GM21723 (cell line): ENCODE measurements at regions not wholly inside any gene's neighbourhood (a gene's known extent, or its start where the extent isn't known, plus 50 kb on each side); places are given as distances from the start of the nearest gene placed in this dataset.

Source experiments
- ATAC-seq: cut with Tn5 transposase; IDR thresholded peaks from one replicate; pipeline ENCODE4 v1.9.1; 2021; ENCODE audit warnings: mild to moderate bottlenecking, moderate library complexity; ENCODE audit not compliant: unreplicated experiment

DNA sequence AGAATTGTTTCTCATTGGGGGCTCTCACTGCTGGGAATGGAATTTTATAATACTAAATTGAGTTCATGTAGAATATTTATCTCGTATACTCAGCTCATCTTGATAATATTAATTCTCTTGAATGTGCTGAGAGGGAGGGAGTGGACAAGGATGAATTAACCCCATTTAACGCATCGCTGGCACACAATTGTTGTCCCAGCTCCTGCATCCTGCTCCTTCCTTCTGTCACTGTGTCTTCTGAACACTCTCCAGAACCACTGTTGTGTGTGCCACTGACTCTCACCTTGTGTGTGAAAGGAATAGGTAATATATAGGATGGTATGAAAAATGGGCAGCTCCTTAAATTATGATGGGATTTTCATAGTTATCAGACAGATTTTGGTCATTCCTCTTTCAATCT lies 267.3 kb downstream of the MTRR start:
- ATAC-seq, result no peak

DNA sequence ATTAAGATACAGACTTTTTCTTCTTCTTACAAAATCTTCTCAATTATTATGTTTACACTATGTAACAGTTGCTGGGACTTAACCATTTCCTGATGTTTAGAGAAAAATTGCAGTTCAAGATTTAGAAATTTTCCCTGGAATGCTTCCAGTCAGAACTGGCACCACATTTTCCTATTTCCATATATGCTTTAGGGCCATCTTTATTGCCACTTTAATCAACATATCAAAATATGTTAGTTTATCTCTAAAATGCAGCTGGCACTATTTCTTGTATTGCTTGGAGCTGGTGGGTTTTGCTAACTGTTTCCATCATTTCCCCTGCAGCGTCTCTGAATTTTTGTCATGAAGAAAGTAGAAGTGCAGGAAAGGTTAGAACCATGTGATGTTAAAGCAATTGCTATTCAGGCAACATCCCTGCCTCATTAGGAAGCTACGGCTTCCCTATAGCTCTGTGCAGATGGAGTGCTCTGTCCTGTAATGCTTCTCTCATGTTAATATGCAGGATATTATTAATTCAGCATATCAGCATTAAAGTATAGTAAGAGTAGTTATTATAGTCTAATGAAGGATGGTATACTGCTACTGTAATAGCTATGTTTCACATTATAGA lies 269.1 kb downstream of the MTRR start:
- no peak for ATAC-seq

DNA sequence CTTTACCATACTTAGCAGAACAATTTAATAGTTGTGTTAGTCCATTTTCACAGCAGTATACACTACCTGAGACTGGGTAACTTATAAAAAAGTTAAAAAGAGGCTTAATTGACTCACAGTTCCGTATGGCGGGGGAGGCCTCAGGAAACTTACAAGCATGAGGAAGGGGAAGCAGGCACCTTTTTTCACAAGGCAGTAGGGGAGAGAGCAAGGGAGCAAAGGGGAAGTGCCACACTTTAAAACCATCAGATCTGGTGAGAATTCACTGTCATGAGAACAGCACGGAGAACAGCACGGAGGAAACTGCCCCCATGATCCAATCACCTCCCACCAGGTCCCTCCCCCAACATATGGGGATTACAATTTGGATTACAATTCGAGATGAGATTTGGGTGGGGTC lies 269.9 kb downstream of the MTRR start:
- no peak for ATAC-seq

DNA sequence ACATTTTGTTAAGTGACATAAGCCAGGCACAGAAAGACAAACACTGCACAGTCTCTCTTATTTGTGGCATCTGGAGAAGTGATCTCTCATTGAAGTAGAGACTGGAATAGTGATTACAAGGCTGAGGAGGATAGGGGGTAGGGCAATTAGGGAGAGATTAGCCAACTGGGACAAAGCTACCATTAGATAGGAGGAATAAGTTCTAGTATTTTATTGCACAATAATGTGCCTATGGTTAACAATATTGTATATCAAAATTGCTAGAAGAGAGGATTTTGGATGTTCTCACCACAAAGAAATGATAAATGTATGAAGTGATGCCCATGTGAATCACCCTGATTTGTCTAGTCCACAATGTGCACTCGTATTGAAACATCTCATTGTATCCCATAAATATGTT lies 281.8 kb downstream of the MTRR start:
- ATAC-seq, result no peak

DNA sequence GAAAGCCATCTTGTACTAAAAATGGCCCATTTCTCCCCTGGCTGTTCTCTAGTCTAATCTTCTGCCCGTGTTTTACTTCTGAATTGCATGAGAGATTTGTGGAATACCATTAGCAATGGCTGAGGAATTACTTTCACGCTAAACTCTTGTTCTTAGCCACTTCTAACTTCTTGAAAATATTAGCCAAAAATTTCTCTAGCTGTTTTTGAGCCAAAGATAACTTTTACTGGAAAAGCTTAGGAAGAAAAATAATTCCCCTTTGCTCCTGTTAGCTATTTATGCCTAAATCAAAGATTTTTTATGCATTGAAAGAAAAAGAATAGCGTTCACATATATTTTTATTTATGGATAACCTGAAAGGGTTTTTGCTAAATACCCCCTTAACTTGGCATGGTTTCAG lies 287.8 kb downstream of the MTRR start:
- ATAC-seq, result no peak

DNA sequence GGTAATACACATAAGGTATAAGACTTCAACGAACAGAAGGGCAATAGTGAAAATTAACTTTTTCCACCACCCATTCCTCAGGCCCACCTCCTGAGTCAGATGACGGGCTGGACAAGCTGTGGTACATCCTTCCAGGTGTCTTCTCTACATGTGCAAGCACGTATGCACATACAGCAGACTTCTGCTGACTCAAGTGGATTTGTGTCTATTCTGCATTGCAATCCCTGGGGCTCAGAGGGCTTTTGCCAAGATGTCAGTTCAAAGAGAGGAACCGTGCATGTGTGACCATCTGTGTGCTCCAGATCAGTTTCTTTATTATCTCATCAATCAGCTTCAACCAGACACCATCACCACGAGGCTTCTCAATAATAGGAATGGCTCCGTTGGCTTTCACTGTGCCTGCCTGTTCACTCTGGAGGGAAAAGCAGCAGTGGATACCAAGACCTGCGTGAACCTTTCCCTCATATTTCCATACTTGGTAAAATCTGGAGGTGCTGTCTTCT lies 288.4 kb downstream of the MTRR start:
- ATAC-seq, result no peak

DNA sequence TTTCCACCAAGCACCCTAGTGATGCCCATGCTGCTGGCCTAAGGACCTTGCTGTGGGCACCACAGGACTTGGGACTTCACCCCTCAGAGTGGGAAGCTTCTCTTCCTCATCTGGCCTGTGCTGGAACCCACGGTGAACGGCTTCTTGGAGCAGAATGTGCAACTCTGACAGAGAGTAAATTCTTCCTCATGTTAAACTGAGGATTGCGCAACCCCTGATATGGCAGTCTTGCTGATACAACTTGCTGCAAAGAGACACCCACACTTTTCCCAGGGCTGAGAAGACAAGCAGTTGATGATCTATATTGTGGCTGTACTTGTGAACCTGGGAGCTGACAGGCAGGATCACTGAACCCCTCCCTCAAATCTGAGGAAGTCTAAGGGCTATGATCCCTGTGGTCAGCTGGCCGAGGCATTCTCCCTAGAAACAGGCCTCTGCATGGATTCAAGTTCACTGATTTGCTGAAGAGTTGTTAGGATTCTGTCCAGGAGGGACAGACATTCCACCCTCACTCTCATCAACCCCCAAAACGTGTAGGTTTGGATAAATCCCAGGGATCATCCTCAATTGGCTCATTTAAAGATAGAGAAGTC lies 307.2 kb downstream of the MTRR start:
- ATAC-seq, result no peak

DNA sequence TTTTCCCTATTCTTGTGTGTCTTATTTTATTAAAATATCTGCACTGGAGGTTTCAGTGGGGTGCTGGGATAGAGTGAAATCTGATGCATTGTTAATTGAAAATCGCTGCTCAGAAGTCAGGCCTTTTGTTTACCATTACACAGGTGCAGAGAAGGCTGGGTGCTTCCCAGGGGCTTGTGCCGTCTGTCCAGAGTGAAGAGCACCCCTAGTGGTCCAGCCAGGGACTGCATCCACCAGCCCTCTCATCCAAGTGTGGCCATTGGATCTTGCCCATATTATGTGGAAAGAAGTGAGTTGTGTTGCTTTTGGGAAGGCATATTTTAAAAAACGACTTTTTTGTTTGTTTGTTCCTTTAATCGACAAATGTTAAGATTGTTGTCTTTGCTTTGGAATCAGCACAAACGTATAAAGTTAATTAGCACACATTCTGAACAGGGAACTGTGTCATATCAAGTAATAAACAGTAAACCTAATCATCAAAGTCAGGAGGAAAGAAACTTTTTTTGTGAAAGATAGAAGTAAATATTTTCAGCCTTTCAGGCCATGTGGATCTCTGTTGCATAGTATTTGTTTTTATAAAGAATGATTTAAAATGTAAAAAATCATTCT lies 315.6 kb downstream of the MTRR start:
- ATAC-seq, result peak; percentile 93

DNA sequence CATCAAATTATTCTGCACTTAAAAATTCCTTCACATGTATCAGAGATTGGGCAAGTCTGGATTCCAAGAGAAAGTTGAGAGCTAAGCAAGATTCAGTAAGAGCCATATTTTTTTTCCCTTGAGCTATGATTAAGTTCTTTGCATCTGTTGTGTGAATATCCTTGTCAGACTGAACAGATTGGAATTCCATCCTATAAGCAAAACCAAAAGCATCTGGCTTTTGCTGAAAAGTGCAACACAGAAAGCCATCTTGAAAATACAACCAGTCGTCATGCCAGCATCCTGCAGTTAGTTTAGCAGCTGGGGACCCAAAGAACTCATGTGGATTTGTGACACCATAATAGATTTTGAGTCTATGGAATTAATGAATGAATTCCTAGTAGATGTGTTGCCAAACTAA lies 316.9 kb downstream of the MTRR start:
- ATAC-seq, result no peak

DNA sequence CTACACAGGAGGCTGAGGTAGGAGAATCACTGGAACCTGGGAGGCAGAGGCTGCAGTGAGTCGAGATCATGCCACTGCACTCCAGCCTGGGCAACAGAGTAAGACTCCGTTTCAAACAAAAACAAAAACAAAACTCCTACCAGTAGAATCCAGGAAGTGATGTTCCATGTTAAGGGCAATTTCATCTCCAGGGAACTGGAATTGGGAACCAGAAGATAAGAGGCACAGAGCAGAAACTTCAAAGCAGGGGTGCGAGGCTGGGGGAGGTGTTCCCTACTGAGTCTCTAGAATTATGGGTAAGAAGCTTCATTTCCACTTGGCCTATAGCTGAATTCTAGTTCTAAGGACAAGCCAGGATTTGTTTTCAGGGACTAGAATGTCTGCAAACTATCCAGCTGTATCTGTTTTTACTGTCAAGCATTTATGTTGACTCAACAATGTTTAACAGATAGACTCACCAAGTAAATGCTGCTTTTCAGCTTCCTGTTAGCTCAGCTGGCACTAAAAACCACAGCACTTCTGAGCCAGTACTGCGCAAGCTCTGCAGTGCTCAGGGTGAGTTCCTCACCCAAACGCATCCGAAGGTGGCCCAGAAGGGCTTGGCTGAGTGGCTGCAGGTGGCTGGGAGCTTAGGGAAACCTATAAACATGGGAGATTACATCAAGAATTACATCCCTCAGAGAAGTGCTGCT lies 320.1 kb downstream of the MTRR start:
- no peak for ATAC-seq

DNA sequence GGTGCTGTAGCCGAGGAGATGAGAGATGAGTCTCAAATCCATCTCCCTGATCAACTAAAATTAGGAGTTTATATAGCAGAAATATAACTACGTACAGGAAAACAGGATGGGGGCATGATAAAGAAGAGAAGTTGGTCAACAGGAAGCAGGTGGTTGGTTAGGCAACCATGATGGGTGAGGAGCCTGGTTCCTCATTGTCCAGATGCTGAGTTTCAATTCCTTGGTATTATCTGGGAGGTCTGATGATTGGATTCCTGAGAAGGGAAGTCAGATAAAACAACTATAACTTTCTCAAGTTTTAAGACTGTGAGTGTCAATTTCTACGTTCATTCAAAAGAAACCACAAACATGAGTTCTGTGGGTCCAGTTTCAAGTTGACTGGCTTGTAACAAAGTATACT lies 323.9 kb downstream of the MTRR start:
- no peak for ATAC-seq

DNA sequence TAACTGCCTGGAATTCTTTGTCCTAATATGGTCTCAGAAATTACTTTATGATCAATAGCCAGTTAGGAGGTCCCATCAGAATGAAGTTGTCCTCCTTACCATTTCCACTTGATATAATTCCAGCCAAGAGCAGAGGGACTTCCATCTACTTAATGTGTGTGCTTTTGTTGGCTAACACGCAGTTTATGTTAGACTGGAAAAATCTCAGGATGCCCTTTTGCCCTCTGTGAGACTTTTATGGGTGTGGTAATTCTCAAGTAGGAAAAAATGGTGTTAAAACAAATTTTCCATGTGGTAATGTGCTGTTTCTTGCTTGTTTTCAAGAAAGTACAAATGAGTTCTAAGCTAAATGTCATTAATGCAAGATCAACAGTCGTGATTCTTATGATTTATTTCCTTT lies 327.1 kb downstream of the MTRR start:
- no peak for ATAC-seq

DNA sequence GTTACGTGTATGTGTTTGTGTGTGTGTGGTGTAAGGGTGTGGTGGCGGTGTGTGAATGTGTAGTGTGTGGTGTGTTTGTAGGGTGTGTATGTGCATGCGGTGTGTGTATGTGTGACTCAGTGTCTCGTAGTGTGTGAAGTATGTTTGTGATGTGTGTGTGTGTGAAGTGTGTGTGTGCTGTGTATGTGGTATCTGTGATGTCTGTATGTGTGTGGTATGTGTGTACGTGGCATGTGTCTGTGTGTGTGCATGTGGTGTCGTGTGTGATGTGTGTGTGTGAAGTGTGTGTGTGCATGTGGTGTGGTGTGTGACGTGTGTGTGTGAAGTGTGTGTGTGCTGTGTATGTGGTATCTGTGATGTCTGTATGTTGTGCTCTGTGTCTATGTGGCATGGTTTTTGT lies 339.4 kb downstream of the MTRR start:
- no peak for ATAC-seq

DNA sequence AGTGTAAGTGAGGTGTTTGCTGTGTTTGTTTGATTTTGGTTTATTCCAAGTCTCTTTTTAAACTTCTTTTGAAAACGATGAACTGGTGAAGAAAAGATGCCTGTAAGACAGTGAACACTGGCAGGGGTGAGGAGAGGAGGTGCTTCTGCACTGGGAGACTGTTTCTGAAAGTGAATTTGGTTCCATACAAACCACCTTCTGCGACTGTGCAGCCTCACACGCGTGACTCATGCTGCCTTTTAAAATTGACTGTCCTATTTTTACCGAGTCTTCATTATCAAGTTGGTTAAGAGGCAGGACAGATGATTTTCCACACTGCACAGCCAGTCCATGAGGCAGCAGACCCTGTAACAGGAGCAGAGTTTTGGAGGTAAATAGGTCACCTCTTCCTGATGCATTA lies 340.6 kb downstream of the MTRR start:
- ATAC-seq, result no peak

DNA sequence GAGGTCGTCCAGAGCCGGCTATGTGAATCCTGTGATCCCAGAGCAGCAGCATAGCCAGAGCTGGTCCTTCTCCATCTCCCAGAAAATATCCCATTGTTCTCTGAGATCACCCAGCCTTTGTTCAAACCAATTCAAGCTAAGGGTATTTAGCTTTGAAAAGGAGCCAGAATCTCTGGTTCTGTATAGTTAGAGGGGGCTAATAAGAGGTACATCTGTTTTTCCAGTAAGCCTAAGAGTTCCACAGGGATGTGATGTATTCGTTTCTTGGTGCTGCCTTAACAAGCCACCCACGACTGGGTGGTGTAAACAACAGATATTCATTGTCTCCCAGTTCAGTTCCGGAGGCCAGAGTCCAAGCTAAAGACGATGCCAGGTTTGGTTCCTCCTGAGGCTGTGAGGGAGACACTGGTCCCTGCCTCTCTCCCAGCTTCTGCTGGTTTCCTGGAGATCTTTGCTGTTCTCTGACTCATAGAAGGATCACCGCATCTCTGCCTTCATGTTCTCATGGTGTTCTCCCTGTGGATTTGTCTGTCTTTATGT lies 344.8 kb downstream of the MTRR start:
- ATAC-seq, result no peak

DNA sequence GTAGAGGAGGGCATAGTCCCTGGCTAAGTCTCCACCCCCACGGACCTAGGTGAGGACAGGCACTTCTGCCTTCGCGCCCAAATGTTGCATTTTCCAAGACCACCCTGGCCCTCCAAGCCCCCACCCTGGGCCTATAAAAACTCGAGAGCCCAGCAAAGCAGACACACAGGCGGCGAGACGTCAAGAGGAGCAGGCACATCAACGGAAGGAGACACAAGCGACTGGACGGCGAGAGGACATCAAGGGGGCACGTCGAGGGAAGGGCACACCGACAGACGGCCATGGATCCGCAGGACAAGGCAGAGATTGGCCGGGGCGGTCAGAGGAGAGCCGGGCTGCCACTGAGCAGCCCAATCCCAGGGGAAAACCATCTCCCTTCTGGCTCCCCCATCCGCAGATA lies 348.0 kb downstream of the MTRR start:
- no peak for ATAC-seq

DNA sequence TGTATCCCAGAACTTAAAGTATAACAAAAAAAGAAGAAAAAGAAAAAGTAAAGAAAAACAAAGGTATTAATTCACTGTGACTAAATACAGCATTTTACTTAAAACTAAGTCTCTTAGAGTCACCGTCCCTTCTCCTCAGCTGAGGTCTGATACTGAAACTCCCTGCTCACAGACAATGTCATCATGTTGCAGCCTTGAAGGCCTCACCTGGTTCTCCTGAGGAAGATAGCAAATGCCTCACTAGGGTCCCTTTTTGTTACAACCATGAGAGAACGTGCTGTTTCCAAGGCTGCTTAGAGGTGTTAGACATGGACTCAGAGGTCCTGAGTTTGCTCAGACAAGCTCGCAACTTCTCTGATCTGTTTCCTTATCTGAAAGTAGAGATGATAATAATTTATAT lies 357.2 kb downstream of the MTRR start:
- no peak for ATAC-seq

DNA sequence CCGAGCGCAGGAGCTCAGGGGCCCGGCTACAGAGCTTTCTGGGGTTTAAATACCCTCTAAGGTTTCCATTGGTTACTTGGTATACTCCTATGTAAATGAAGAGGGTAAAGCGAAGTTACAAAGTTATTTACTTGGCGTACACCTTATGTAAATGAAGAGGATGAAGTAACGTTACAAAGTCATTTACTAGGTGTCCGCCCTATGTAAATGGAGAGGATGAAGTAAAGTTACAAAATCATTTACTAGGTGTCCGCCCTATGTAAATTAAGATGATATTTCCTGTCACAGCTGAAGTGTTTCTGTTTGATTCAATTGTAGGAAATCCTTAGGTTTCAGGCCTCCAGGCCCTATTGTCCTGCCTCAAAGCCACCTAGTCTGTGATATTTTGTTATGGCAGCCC lies 358.2 kb downstream of the MTRR start:
- no peak for ATAC-seq

DNA sequence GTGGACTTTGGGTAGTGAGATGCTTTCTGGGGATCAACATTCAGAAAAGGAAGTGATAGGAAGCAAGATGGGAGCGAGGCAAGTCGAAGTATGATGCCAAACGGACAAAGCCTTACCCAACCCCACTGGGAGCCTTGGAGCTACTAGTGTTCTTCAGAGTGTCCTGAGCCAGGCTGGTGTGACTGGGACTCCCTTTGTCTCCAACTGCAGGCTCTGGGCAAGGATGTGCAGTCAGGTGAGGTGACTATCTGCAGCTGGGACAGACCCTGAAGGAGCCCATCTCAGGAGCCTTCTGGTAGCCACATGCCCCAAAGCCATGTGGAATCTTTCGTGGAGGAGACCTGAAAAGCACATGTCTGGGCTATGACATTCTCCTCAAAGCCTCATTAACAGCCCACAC lies 360.6 kb downstream of the MTRR start:
- ATAC-seq, result no peak

DNA sequence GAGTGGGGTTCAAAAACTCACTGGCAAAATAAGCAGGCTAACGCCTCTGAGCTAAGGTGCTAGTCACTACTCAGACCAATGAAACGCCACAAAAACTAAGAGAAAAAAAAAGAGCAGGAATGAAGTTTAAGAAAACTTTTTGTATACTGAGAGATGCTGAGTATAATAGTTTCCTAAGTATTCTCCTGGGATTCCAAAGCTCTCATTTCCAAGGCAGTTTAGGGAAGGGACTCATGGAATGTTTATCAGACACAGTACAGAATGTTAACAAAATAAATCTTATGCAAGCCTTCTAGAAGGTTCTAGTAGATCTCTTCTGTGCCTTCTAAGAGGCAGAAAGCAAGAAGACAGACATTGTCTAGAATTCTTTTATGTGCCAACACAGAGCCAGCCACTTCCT lies 361.9 kb downstream of the MTRR start:
- no peak for ATAC-seq

DNA sequence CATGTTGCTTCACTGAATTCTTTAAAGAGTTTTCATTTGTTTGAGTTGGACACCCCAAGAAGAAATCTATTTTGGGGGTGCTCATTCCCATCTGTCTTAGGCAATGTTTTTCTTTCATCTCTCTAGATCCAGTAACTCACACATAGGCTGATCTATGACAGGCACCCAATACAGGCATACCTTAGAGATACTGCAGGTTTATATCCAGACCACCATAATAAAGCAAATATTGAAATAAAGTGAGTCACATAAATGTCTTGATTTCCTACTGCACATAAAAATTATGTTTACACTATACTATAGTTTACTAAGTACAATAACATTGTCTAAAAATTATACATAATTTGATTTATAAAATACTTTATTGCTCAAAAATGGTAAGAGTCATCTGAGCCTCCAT lies 364.5 kb downstream of the MTRR start:
- no peak for ATAC-seq
